GM10266 (cell line): ENCODE measurements at regions not wholly inside any gene's neighbourhood (a gene's known extent, or its start where the extent isn't known, plus 50 kb on each side); places are given as distances from the start of the nearest gene placed in this dataset.
A peak's percentile ranks its signal among the peaks of the same experiment; 100 is the strongest.

ENCODE experiments used
- DNase-seq: peaks from one replicate; pipeline ENCODE4 v3.0.0; 2012; ENCODE audit errors: extremely low spot score
- CTCF ChIP-seq: IDR thresholded peaks from 2 replicates; pipeline ENCODE4 v1.5.1; 2012; ENCODE audit warnings: mild to moderate bottlenecking, low read depth; ENCODE audit not compliant: control insufficient read depth, insufficient read depth; ENCODE audit errors: missing control alignments

DNA sequence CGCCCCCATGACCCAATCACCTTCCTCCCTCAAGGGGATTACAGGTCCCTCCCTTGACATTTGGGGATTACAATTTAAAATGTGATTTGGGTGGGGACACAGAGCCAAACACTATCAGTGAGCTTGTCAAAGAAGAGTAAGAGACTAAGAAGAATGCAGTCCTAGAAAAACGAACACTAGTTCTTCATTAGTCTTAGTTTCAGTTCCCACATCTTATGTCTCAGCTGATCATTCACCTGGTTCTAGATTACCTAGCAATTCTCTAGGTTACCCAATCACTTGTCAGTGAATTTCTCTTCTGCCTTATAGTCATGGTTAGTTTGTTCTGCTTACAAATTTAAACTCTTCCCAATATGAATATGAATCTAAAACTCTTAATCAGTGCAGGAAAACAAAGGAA lies 251.5 kb downstream of the COX7C start:
- no peak for TF ChIP-seq CTCF
- no peak for DNase-seq

GRCh38 chr5:86875539-86875938 lies 257.8 kb downstream of the COX7C start:
- DNase-seq, result no peak

DNA sequence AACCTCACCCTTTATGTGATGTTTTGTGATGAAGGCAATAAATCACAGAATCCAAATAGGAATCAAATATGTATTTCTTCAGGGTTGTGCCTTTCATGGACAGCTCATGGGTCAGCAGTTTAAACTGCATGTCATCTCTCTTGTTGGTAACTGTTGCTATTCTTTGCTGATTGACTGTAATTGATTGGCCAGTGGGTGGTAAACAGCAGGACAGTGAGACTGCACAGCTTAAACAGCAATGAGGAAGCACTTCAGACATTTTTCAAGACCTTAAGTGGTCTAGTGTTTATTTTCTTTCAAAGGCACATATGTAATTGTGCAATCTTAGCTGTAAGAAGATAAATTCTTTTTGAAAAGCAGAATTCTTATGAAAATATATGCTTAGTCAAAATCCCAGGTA lies 260.5 kb downstream of the COX7C start:
- no peak for TF ChIP-seq CTCF
- DNase-seq, result no peak

More at GRCh38 chr5:86875539-86875938, 257.8 kb downstream of the COX7C start:
- TF ChIP-seq CTCF, result no peak

DNA sequence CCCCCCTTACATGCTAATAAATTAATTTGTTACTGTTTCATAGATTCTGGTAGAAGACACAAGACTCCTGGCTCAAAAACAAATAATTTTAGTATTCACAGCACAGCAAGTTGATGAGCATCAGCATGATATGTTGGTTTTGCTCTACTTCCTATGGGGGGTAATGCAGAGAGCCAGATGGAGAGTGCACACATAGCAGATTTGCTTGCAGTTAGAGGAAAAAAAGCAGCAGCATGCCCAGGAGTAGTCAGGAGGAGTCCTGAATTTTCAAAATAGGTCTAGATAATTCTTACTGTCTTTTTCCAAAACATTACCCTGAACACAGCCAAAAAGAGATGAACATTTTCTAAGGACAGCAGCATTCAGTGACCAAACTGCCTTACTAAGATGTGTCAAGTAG lies 261.3 kb downstream of the COX7C start:
- no peak for TF ChIP-seq CTCF

DNA sequence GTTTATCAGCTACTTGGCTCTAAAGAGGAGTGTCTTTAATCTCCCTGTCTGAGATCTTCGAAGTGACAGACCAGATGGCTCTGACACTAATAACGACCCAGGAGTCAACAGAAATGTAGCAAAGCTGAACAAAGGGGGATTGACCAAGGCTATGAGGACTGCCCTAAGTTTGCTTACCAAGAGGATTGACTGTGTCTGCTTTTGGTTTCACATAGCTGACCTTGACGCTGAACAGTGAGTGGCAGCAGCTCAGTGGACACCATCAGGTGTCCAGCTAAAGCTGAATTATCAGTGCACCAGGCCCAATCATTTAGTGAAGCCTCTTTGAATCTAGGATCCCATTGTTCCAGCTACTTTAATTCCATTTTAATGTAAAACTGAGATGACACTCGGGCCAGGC lies 262.6 kb downstream of the COX7C start:
- DNase-seq, result no peak
- no peak for TF ChIP-seq CTCF

More for the DNA sequence above, 261.3 kb downstream of the COX7C start:
- no peak for DNase-seq

GRCh38 chr5:86880785-86881492 lies 263.2 kb downstream of the COX7C start:
- TF ChIP-seq CTCF, result peak; percentile 58

GRCh38 chr5:86881493-86882090 lies 263.9 kb downstream of the COX7C start:
- no peak for DNase-seq
- no peak for TF ChIP-seq CTCF

More at GRCh38 chr5:86880785-86881492, 263.2 kb downstream of the COX7C start:
- peak; percentile 23 for DNase-seq
